Ovary (tissue), 7 donors: ENCODE measurements at regions not wholly inside any gene's neighbourhood (a gene's known extent, or its start where the extent isn't known, plus 50 kb on each side); places are given as distances from the start of the nearest gene placed in this dataset.

Experiments used
- DNase-seq, 5 donors: peaks; one replicate each; pipeline ENCODE4 v3.0.0-alpha.2; 2019 to 2020
- H3K27ac ChIP-seq, 2 donors: fragments of 200-600 bp; one replicate each; pipeline versions ENCODE4 v1.5.1 to v1.8.0; 2019 to 2022
- H3K27me3 ChIP-seq: fragments of 200-600 bp; one replicate; pipeline ENCODE4 v1.8.0; 2022
- H3K36me3 ChIP-seq: fragments of 200-600 bp; sonication (generic); one replicate; pipeline ENCODE4 v1.5.1; 2019
- H3K4me1 ChIP-seq: one replicate; pipeline ENCODE4 v1.8.1; 2013; ENCODE audit warnings: mild to moderate bottlenecking, moderate library complexity; ENCODE audit not compliant: insufficient read depth
- H3K4me3 ChIP-seq: fragments of 200-600 bp; sonication (generic); one replicate; pipeline ENCODE4 v1.5.1; 2017
- H3K9me3 ChIP-seq, 2 donors: fragments of 200-600 bp in 1 of 2; sonication (generic) in 1 of 2; one replicate each; pipeline versions ENCODE4 v1.5.1 to v1.8.1; 2013 to 2019; ENCODE audit warnings: mild to moderate bottlenecking in 1 of 2, moderate library complexity in 1 of 2
- CTCF ChIP-seq, 3 donors: fragments of 450-650 bp in 2 of 3; fragments of 200-600 bp in 1 of 3; IDR thresholded peaks; one replicate each; pipeline versions ENCODE4 v1.5.1 to v1.8.0; 2016 to 2022; ENCODE audit warnings: antibody characterized with exemption in 3 of 3, mild to moderate bottlenecking in 1 of 3
- EP300 ChIP-seq: sonication (generic); formaldehyde crosslinking; IDR thresholded peaks from one replicate; pipeline ENCODE4 v1.6.1; 2017; ENCODE audit warnings: antibody characterized with exemption
- POLR2A ChIP-seq: fragments of 450-650 bp; IDR thresholded peaks from one replicate; pipeline ENCODE4 v1.6.1; 2017; ENCODE audit warnings: antibody characterized with exemption, mild to moderate bottlenecking, moderate library complexity
- WGBS, 3 donors: extraction: QIAGEN DNeasy Blood & Tissue Kit in 1 of 3; methylation state at CpG; one replicate each; pipeline versions ENCODE4 v1.1.5 to v1.1.7; 2013 to 2017; 5-methylcytosine and 5-hydroxymethylcytosine counted together
- intact Hi-C, 4 donors: fragments of 100-400 bp; cut with DNase I; formaldehyde crosslinking; loops; one replicate each; pipeline versions ENCODE4 v1.11.0 to v1.15.1; 2022 to 2023
- donor health status: DM: no; HTN: no; CAD: no; lungs with moderate emphysema.
- donor health status: DM: no; HTN: no; CAD: no.
- donor health status: Bipolar disorder and iron deficiency.
- donor health status: DM: no; HTN: no; CAD: no.
- donor health status: DM: yes; HTN: yes; CAD: no.

DNA sequence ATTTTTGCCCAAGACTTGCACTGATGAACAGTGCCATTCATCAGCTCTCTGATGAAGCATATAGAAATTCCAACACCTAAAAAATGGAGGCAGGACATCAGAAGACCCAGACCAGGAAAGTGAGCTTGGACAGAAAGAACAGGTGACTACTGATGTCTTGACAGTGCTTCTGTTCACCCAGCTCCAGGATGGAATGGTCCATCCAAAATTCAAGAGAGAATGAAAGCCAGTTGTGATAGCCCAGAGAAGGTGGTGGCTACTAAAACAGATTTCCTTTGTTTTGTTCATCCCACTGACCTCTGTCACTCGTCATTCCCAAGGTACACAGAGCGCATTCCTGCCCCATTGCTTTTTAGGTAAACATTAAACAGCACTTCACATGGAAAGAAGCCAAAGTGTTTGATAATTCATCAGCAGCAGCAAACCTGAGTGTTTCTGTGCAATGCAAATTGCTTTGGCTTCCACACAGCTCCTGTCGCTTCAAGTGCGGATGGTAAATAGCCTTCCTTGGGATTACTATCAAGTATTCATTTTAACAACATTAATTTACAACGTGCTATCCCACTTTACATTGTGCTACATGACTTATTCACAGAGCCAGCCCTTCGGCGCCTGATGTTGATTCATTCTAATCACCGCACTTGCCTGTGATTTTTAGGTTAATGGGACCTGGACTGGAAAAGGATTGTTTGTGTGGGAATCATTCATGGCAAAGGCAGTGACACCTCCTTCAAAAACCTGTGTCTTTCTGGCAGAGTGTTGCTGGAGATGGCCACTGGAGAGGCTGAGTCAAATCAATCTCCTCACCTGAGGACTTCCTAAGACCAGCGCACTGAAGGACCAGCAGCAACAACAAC, 65.1 kb upstream of the TOX3 start:
- no peak for DNase-seq
- H3K9me3 ChIP-seq, result no peaks in the 10 kb centered on the region
- no peaks in the 10 kb centered on the region for H3K4me1 ChIP-seq
- H3K36me3 ChIP-seq, result no peaks in the 10 kb centered on the region
- no peaks in the 10 kb centered on the region for H3K27me3 ChIP-seq
- WGBS, 3 donors, result 79 to 87% (median 80%) methylated on average over 9 of the region's 9 CpGs
- intact Hi-C loops, result no loop called here
- no peak overlapping the region for H3K4me3 ChIP-seq
- no peak overlapping the region for H3K27ac ChIP-seq
- TF ChIP-seq POLR2A (no peak), CTCF (IDR thresholded peaks at IDR 0.05) (no peak), EP300 (no peak)

DNA sequence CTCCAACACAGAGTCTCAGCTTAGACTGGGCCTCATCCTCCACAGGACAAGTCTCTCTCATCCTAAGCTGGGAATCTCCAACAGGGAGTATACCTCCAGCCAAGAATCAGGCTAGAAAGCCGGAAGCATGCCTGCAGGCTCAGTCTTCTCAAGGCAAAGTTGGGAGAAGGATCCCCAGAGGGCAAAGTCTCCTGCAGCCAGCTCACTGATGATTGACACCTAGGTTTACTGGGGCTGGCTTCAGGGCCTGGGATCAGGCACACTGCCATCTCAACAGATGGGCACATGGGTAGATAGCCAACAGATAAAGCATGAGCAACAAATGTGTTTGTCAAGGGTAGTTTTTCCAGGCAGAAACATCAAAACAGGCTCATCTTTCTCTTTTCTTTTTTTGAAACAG, 56.1 kb upstream of the TOX3 start:
- intact Hi-C loops, result no loop called here
- TF ChIP-seq EP300 (no peak), POLR2A (no peak), CTCF (IDR thresholded peaks at IDR 0.05) (no peak)
- H3K27me3 ChIP-seq, result no peaks in the 10 kb centered on the region
- H3K36me3 ChIP-seq, result no peaks in the 10 kb centered on the region
- no peaks in the 10 kb centered on the region for H3K9me3 ChIP-seq
- no peak overlapping the region for H3K4me3 ChIP-seq
- H3K4me1 ChIP-seq, result no peaks in the 10 kb centered on the region
- WGBS, 3 donors, result 75 to 80% (median 76%) methylated on average over 1 of the region's 1 CpG
- no peak overlapping the region for H3K27ac ChIP-seq
- DNase-seq, result no peak

GRCh38 chr16:52597772-52598483, 51.0 kb upstream of the TOX3 start:
- Histone ChIP-seq H3K4me1 (no peaks in the 10 kb centered on the region), H3K9me3 (no peaks in the 10 kb centered on the region), H3K36me3 (no peaks in the 10 kb centered on the region), H3K4me3 (no peak overlapping the region), H3K27me3 (no peaks in the 10 kb centered on the region), H3K27ac (no peak overlapping the region)
- DNase-seq, result no peak
- intact Hi-C loops, result no loop called here
- 62 to 73% (median 67%) methylated on average over 5 of the region's 5 CpGs for WGBS, 3 donors
- no peak for TF ChIP-seq EP300
- no peak for TF ChIP-seq CTCF (IDR thresholded peaks at IDR 0.05)
- TF ChIP-seq POLR2A, result no peak

DNA sequence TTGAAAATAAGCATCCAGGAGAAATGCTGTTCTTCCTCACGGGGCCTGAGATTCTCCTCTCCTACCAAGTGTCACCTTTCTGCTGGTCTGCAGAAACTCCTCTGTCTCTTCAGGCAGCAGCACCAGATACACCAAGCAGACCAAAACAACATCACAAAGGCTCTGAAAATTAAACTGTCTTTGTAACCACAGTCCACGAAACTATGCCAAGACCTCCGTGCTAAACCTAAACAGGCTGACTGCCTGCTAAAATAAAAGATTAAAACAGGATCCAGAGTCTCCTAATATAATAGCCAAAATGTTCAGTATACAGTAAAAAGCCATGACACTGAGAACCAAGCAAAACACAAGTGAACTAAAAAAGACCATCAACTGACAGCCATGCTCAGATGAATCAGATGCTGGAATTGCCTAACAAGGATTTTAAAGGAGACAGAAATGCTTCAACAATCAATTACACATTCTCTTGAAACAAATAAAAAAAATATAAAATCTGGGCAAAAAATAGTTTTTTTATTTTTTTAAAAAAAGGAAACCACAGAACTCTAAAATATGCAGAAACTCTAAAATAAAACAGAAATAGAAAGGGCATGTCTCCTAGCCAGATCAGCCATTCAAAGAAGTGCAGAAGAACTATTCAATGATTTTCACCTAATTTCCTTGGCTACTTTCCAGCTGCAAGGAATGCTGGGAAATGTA, 50.3 kb upstream of the TOX3 start:
- H3K27me3 ChIP-seq, result no peaks in the 10 kb centered on the region
- TF ChIP-seq POLR2A (no peak), EP300 (no peak), CTCF (IDR thresholded peaks at IDR 0.05) (no peak)
- 4 to 20% (median 9%) methylated on average over 3 of the region's 3 CpGs for WGBS, 3 donors

More for the DNA sequence above, 50.3 kb upstream of the TOX3 start:
- no peaks in the 10 kb centered on the region for H3K36me3 ChIP-seq
- H3K4me1 ChIP-seq, result no peaks in the 10 kb centered on the region
- no peak overlapping the region for H3K27ac ChIP-seq
- no peaks in the 10 kb centered on the region for H3K9me3 ChIP-seq
- intact Hi-C loops, result no loop called here
- H3K4me3 ChIP-seq, result no peak overlapping the region
- DNase-seq, result no peak
